ENCODE measurements at regions not wholly inside any gene's neighbourhood (a gene's known extent, or its start where the extent isn't known, plus 50 kb on each side); places are given as distances from the start of the nearest gene placed in this dataset.

DNA sequence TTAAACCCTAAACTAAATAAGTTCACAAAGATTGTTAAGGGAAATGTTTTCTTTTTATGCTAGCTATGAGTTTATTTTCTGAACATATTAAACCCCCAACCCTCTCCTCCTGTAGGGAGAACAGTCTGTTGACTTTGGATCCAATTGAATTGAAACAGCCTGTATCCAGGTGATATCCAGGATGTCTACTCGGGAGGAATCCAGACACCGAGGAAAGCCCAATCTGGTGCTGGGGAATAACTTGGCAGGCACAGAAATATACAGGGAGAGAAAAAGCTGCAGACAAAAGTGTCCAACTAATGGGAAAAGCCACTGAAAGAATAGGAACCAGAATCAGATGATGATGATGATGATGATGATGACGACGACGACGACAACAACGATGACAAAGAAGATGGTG, 93.9 kb upstream of the API5 start:
- no peaks in the 10 kb centered on the region for H3K36me3 ChIP-seq
- H3K27ac ChIP-seq = no peak overlapping the region
- H3K9me3 ChIP-seq (ENCODE audit: severe bottlenecking) = no peaks in the 10 kb centered on the region
- peaks cover 30% of the 10 kb centered on the region for H3K27me3 ChIP-seq (ENCODE audit: insufficient read depth, low read depth, severe bottlenecking)
- no peak for DNase-seq
- TF ChIP-seq, protein P1, sequence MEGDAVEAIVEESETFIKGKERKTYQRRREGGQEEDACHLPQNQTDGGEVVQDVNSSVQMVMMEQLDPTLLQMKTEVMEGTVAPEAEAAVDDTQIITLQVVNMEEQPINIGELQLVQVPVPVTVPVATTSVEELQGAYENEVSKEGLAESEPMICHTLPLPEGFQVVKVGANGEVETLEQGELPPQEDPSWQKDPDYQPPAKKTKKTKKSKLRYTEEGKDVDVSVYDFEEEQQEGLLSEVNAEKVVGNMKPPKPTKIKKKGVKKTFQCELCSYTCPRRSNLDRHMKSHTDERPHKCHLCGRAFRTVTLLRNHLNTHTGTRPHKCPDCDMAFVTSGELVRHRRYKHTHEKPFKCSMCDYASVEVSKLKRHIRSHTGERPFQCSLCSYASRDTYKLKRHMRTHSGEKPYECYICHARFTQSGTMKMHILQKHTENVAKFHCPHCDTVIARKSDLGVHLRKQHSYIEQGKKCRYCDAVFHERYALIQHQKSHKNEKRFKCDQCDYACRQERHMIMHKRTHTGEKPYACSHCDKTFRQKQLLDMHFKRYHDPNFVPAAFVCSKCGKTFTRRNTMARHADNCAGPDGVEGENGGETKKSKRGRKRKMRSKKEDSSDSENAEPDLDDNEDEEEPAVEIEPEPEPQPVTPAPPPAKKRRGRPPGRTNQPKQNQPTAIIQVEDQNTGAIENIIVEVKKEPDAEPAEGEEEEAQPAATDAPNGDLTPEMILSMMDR (IDR thresholded peaks at IDR 0.05; ENCODE audit: low read depth, low read length) = no peak
- H3K4me3 ChIP-seq (ENCODE audit: low read depth, low read length) = no peak overlapping the region

DNA sequence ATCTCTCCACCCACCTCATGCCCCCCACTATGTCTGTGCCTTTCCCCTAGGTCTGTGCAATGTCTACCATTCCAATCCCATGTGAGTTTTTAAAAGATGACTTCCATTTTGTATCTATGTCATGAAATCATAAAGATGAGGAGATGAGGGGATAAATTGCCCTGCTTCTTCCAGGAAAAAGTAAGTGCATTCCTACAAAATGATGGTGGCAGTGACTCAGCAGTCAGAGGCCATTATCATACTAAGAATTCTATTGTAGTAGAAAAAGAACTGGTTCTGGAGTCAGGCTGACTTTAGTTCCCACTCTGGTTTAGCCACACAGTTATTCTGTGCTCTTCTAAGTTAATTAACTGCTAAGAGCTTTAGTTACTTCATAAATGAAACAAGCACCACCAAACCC, 89.6 kb upstream of the API5 start:
- H3K27ac ChIP-seq = no peak overlapping the region
- DNase-seq = no peak
- no peaks in the 10 kb centered on the region for H3K9me3 ChIP-seq (ENCODE audit: severe bottlenecking)
- no peaks in the 10 kb centered on the region for H3K36me3 ChIP-seq
- TF ChIP-seq, protein P1 (IDR thresholded peaks at IDR 0.05; ENCODE audit: low read depth, low read length) = no peak
- peaks cover 36% of the 10 kb centered on the region for H3K27me3 ChIP-seq (ENCODE audit: insufficient read depth, low read depth, severe bottlenecking)
- H3K4me3 ChIP-seq (ENCODE audit: low read depth, low read length) = no peak overlapping the region

DNA sequence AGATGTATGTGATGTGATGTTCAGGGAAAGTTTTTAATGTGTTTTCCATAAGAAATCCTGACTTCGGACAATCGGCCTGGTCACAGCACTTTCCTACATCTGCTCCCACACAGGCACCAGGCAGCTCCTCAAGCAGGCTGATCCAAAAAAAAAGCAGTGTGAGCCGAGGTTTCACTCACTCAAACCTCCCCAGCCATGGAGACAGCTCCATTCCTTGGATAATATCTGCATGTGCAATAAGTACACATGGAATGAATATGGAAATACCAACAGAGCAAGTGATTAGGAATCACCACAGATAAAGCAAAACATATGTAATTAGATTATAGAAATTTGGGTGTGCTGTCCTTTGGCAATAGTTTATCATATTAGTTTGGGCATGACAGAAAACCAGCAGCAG, 88.8 kb upstream of the API5 start:
- Histone ChIP-seq H3K27me3 (ENCODE audit: insufficient read depth, low read depth, severe bottlenecking) (peaks cover 42% of the 10 kb centered on the region), H3K9me3 (ENCODE audit: severe bottlenecking) (no peaks in the 10 kb centered on the region), H3K36me3 (no peaks in the 10 kb centered on the region), H3K4me3 (ENCODE audit: low read depth, low read length) (no peak overlapping the region), H3K27ac (no peak overlapping the region)
- TF ChIP-seq, protein P1 (IDR thresholded peaks at IDR 0.05; ENCODE audit: low read depth, low read length) = no peak
- no peak for DNase-seq

DNA sequence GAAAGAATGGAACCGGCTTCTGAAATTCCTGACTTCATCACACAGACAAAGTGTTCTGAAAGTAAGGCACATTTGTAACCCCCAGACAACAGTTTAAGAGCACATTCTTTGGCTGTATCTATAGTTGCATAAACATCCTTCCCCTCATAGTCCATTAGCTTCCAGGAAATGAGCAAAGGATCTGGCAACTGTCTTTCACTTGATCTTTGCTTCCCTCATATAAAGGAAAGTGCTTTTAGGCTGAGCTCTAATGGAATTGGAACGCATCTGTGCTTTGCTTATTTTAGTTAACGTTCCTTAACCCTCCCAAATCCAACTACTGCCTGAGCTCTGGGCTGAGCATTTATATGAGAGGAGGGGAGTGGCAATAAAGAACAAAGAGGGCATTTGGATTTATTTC, 76.9 kb upstream of the API5 start:
- TF ChIP-seq, protein P1 (IDR thresholded peaks at IDR 0.05; ENCODE audit: low read depth, low read length) = no peak
- H3K27ac ChIP-seq = no peak overlapping the region

DNA sequence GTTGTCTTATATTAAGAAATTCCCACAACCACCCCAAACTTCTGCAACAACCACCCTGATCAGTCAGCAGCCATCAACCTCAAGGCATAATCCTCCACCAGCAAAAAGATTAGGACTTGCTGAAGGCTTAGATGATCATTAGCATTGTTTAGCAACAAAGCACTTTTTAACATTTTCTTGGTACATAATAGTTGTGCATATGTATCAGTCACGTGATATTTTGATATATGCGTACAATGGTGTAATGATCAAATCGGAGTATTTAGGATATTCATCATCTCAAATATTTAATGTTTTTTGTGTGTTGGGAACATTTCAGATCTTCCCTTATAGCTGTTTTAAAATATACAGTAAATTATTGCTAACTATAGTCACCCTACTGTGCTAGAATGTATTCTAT, 73.5 kb upstream of the API5 start:
- TF ChIP-seq, protein P1 (IDR thresholded peaks at IDR 0.05; ENCODE audit: low read depth, low read length) = no peak
- H3K36me3 ChIP-seq = no peaks in the 10 kb centered on the region
- peaks cover 36% of the 10 kb centered on the region for H3K27me3 ChIP-seq (ENCODE audit: insufficient read depth, low read depth, severe bottlenecking)
- no peaks in the 10 kb centered on the region for H3K9me3 ChIP-seq (ENCODE audit: severe bottlenecking)
- H3K27ac ChIP-seq = no peak overlapping the region
- no peak overlapping the region for H3K4me3 ChIP-seq (ENCODE audit: low read depth, low read length)
- no peak for DNase-seq

More for the DNA sequence above, 76.9 kb upstream of the API5 start:
- Histone ChIP-seq H3K9me3 (ENCODE audit: severe bottlenecking) (no peaks in the 10 kb centered on the region), H3K27me3 (ENCODE audit: insufficient read depth, low read depth, severe bottlenecking) (peaks cover 42% of the 10 kb centered on the region), H3K36me3 (no peaks in the 10 kb centered on the region), H3K4me3 (ENCODE audit: low read depth, low read length) (no peak overlapping the region)
- DNase-seq = no peak

DNA sequence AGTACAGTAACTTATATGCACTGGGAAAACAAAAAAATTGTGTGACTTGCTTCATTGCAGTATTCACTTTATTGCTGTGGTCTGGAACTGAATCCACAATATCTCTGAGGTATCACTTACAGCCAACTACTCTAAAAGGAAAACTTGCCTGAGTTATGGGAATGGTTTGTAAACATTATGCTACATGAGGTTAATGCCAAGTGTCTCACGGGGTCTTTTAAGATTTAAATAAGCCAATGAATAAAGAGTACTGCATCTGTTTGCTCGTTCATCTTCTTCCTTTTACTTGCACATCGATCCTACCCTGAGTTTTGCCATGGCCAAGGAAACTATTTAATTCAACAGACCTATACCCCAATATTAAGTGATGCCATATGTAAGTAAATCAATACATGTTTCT, 72.0 kb upstream of the API5 start:
- no peak for DNase-seq
- no peak overlapping the region for H3K4me3 ChIP-seq (ENCODE audit: low read depth, low read length)
- TF ChIP-seq, protein P1 (IDR thresholded peaks at IDR 0.05; ENCODE audit: low read depth, low read length) = no peak
- H3K36me3 ChIP-seq = no peaks in the 10 kb centered on the region
- H3K27me3 ChIP-seq (ENCODE audit: insufficient read depth, low read depth, severe bottlenecking) = peaks cover 40% of the 10 kb centered on the region
- no peak overlapping the region for H3K27ac ChIP-seq
- H3K9me3 ChIP-seq (ENCODE audit: severe bottlenecking) = no peaks in the 10 kb centered on the region
